SK-N-SH (cell line): ENCODE measurements at regions not wholly inside any gene's neighbourhood (a gene's known extent, or its start where the extent isn't known, plus 50 kb on each side); places are given as distances from the start of the nearest gene placed in this dataset.

Experiments
- CTCF ChIA-PET: fragments of 300-600, 350-600 bp; formaldehyde crosslinking; extraction: SDS; loops from one replicate; lab custom pipeline; 2021; lab: Yijun Ruan, JAX
- POLR2A ChIA-PET: fragments of 350-600 bp; sonication (Branson Sonifier 250); formaldehyde crosslinking; extraction: SDS; loops from one replicate; lab custom pipeline; 2020; ENCODE audit warnings: antibody characterized with exemption, inconsistent platforms; lab: Yijun Ruan, JAX
- DNase-seq: peaks from one replicate; pipeline ENCODE4 v3.0.0; 2012
- H2AFZ ChIP-seq: fragments of 200-600 bp; sonication (generic); 2 replicates; pipeline ENCODE4 v1.8.1; 2016; ENCODE audit warnings: antibody characterized with exemption, mild to moderate bottlenecking, low read depth
- H3F3A ChIP-seq: fragments of 200-600 bp; sonication (generic); replicated peaks from 2 replicates; pipeline ENCODE3; 2016; ENCODE audit warnings: antibody characterized with exemption, mild to moderate bottlenecking; ENCODE audit not compliant: insufficient read depth
- H3K27ac ChIP-seq, 2 experiments: fragments of 200-500 bp in 1 of 2; fragments of 200-600 bp in 1 of 2; sonication (Bioruptor generic) in 1 of 2; sonication (generic), shearing (Covaris generic) in 1 of 2; 2 replicates each; pipeline versions ENCODE4 v1.5.1 to v1.6.1; 2014 to 2016; ENCODE audit warnings: low read depth in 2 of 2, inconsistent platforms in 1 of 2, low read length in 1 of 2, mild to moderate bottlenecking in 1 of 2, mixed read lengths in 1 of 2
- H3K27me3 ChIP-seq: fragments of 200-600 bp; sonication (generic), shearing (Covaris generic); 2 replicates; pipeline ENCODE4 v1.6.1; 2016; ENCODE audit warnings: mixed run types; ENCODE audit not compliant: insufficient read depth
- H3K36me3 ChIP-seq, 2 experiments: fragments of 200-500 bp in 1 of 2; fragments of 200-600 bp in 1 of 2; sonication (Bioruptor generic) in 1 of 2; sonication (generic) in 1 of 2; replicated peaks in 1 of 2; 2 replicates each; pipeline versions ENCODE3 to v1.5.1; 2014 to 2016; ENCODE audit warnings: low read length in 1 of 2, mild to moderate bottlenecking in 1 of 2; ENCODE audit not compliant: insufficient read depth in 2 of 2, control insufficient read depth in 1 of 2
- H3K4me1 ChIP-seq, 2 experiments: fragments of 200-500 bp in 1 of 2; fragments of 200-600 bp in 1 of 2; sonication (Bioruptor generic) in 1 of 2; sonication (generic), shearing (Covaris generic) in 1 of 2; 2 replicates each; pipeline versions ENCODE4 v1.5.1 to v1.6.1; 2014 to 2016; ENCODE audit warnings: low read depth in 1 of 2, low read length in 1 of 2, mixed run types in 1 of 2; ENCODE audit not compliant: insufficient read depth in 2 of 2, control insufficient read depth in 1 of 2
- H3K4me2 ChIP-seq: fragments of 200-600 bp; sonication (generic), shearing (Covaris generic); 2 replicates; pipeline ENCODE4 v1.6.1; 2017; ENCODE audit warnings: mixed run types
- H3K4me3 ChIP-seq, 2 experiments: fragments of 200-500 bp in 1 of 2; fragments of 200-600 bp in 1 of 2; sonication (Bioruptor generic) in 1 of 2; sonication (generic), shearing (Covaris generic) in 1 of 2; 2 replicates each; pipeline versions ENCODE4 v1.5.1 to v1.8.1; 2014 to 2016; ENCODE audit warnings: low read depth in 2 of 2, inconsistent platforms in 1 of 2, low read length in 1 of 2, mild to moderate bottlenecking in 1 of 2, mixed read lengths in 1 of 2, moderate library complexity in 1 of 2
- H3K79me2 ChIP-seq: fragments of 200-600 bp; sonication (generic); 2 replicates; pipeline ENCODE4 v1.8.1; 2017; ENCODE audit warnings: mild to moderate bottlenecking; ENCODE audit not compliant: insufficient read depth
- H3K9ac ChIP-seq: fragments of 200-600 bp; sonication (generic); 2 replicates; pipeline ENCODE4 v1.6.1; 2017; ENCODE audit warnings: mixed run types
- H3K9me2 ChIP-seq: fragments of 200-600 bp; sonication (generic); 2 replicates; pipeline ENCODE4 v1.6.1; 2017; ENCODE audit warnings: mixed run types
- H3K9me3 ChIP-seq: fragments of 200-600 bp; sonication (generic); 2 replicates; pipeline ENCODE4 v1.6.1; 2017; ENCODE audit warnings: mixed run types, mild to moderate bottlenecking, moderate library complexity
- H4K20me1 ChIP-seq: fragments of 200-600 bp; sonication (generic); 2 replicates; pipeline ENCODE4 v1.6.1; 2017; ENCODE audit warnings: mild to moderate bottlenecking, mixed run types; ENCODE audit not compliant: insufficient read depth
- CHD2 ChIP-seq: fragments of 150-350 bp; IDR thresholded peaks from 2 replicates; pipeline ENCODE4 v1.6.1; 2018; ENCODE audit warnings: low read length; ENCODE audit not compliant: partially characterized antibody
- CTCF ChIP-seq: fragments of 200-600 bp; sonication (generic); IDR thresholded peaks from 2 replicates; pipeline ENCODE4 v1.6.1; 2017; ENCODE audit warnings: antibody characterized with exemption, mild to moderate bottlenecking, moderate library complexity
- IRF3 ChIP-seq: fragments of 150-350 bp; IDR thresholded peaks from 2 replicates; pipeline ENCODE4 v1.6.1; 2016; ENCODE audit warnings: mild to moderate bottlenecking, low read depth, low read length
- MEF2A ChIP-seq: IDR thresholded peaks from 2 replicates; pipeline ENCODE4 v1.4.0; 2012; ENCODE audit warnings: low read depth, borderline replicate concordance
- NRF1 ChIP-seq: IDR thresholded peaks from 2 replicates; pipeline ENCODE4 v1.6.1; 2012; ENCODE audit warnings: low read depth, mild to moderate bottlenecking, low read length
- USF1 ChIP-seq: IDR thresholded peaks from 2 replicates; pipeline ENCODE4 v1.4.0; 2012; ENCODE audit warnings: low read depth, borderline replicate concordance
- USF2 ChIP-seq: fragments of 150-350 bp; IDR thresholded peaks from 2 replicates; pipeline ENCODE4 v1.6.1; 2017; ENCODE audit warnings: antibody characterized with exemption, low read length, low read depth, borderline replicate concordance
- ZBTB33 ChIP-seq: IDR thresholded peaks from 2 replicates; pipeline ENCODE4 v1.4.0; 2012; ENCODE audit warnings: low read depth, borderline replicate concordance
- WGBS: methylation state at CpG from one replicate; pipeline ENCODE4 v1.1.6; 2017; ENCODE audit warnings: low lambda C conversion rate; 5-methylcytosine and 5-hydroxymethylcytosine counted together

GRCh38 chr20:48352042-48352441 is 475.8 kb downstream of the PREX1 start:
- Histone ChIP-seq H2AFZ (no peak overlapping the region), H3K36me3 (no peaks in the 10 kb centered on the region), H3K9me2 (no peaks in the 10 kb centered on the region), H3K4me1 (no peaks in the 10 kb centered on the region; a peak in 1 of 4 replicates), H3F3A (no peaks in the 10 kb centered on the region), H3K27ac (no peak overlapping the region), H3K9me3 (no peaks in the 10 kb centered on the region), H3K4me3 (no peak overlapping the region), H3K4me2 (no peak overlapping the region), H3K9ac (no peak overlapping the region), H4K20me1 (no peaks in the 10 kb centered on the region), H3K27me3 (no peaks in the 10 kb centered on the region; the same call in 1 of the 2 replicates), H3K79me2 (no peaks in the 10 kb centered on the region)
- ChIA-PET POLR2A (no interaction called here), CTCF (interaction anchor here (1.0 kb wide), 1 partner anchor 17 kb away, joined by 3 read pairs; no protein-coding TSS in a partner anchor)
- no peak for DNase-seq
- TF ChIP-seq MEF2A: no peak
- TF ChIP-seq USF1: peak; percentile 18; the same call in 1 of the 2 replicates
- 55% methylated on average over 2 of the region's 2 CpGs for WGBS

GRCh38 chr20:48350313-48350988 is 477.3 kb downstream of the PREX1 start:
- ChIA-PET CTCF (interaction anchor here (0.7 to 1.3 kb wide), 3 partner anchors 19 to 30 kb away, joined by 3 to 4 read pairs (median 3); no protein-coding TSS in a partner anchor), POLR2A (no interaction called here)
- Histone ChIP-seq H4K20me1 (no peaks in the 10 kb centered on the region), H3K27me3 (no peaks in the 10 kb centered on the region; the same call in 1 of the 2 replicates), H3K4me3 (no peak overlapping the region; a peak in 1 of 4 replicates), H3K36me3 (no peaks in the 10 kb centered on the region), H3K4me2 (no peak overlapping the region), H3K4me1 (no peaks in the 10 kb centered on the region; a peak in 1 of 4 replicates), H3K9me3 (no peaks in the 10 kb centered on the region), H3K27ac (no peak overlapping the region), H2AFZ (no peak overlapping the region), H3F3A (no peaks in the 10 kb centered on the region), H3K9me2 (no peaks in the 10 kb centered on the region), H3K79me2 (no peaks in the 10 kb centered on the region), H3K9ac (no peak overlapping the region)
- WGBS: 52% methylated on average over 5 of the region's 5 CpGs
- peak; percentile 56 for DNase-seq
- no peak for TF ChIP-seq USF1
- peak; percentile 32; the same call in 1 of the 2 replicates for TF ChIP-seq CTCF
- TF ChIP-seq IRF3: no peak
- TF ChIP-seq CHD2: no peak
- no peak for TF ChIP-seq ZBTB33
- no peak for TF ChIP-seq USF2
- TF ChIP-seq NRF1: no peak
